ENCODE measurements at regions not wholly inside any gene's neighbourhood (a gene's known extent, or its start where the extent isn't known, plus 50 kb on each side); places are given as distances from the start of the nearest gene placed in this dataset.
"Not testable (repeated sequence)": the region's sequence is repeated elsewhere in the genome, so short reads cannot be mapped to it uniquely, and the experiment has no call there.

DNA sequence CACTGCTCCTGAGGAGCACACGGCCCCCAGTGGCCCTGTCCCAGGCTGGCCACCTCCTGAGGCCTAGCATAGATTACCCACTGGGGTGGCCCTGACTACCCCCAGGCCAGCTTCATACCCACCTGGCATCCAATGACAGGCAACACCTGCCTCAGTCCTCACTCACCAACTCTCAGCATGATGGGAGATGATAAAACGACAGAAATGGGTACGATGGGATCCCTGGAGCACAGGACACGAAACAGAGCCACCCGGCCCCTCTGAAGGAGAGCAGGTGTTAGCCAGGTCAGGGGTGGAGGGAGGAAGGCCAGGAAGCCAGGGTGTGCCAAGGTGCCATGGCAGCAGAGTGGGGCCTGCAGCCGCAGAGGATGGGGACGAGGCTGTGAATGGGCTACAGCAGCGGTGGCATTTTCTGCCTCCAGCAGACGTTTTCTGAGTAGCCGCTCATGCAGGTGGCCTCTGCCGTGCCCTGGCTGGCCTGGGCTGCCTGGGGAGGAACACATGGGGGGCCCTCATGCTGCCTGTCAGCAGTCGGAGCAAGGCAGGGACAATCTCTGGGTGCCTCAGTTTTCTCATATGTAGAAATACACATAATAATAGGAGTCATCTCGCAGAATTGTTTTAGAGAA lies 50.2 kb upstream of the FGF3 start:
- no peak for DNase-seq

DNA sequence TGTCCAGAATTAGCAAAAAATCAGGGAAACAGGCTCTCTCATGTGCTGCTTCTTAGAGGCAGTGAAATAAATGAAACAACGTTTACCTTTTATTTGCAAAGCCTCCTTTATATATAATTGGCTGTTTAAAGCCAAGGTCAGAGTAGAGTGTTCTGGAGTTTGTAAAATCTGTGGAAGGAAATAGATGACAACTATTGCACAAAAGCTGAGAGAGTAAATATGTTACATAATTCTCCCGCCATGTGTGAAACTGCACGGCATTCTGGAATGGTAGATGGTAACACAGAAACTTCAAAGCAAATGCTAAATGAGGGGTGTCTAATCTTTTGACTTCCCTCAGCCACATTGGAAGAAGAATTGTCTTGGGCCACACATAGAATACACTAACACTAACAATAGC lies 51.5 kb upstream of the FGF3 start:
- no peak for DNase-seq

DNA sequence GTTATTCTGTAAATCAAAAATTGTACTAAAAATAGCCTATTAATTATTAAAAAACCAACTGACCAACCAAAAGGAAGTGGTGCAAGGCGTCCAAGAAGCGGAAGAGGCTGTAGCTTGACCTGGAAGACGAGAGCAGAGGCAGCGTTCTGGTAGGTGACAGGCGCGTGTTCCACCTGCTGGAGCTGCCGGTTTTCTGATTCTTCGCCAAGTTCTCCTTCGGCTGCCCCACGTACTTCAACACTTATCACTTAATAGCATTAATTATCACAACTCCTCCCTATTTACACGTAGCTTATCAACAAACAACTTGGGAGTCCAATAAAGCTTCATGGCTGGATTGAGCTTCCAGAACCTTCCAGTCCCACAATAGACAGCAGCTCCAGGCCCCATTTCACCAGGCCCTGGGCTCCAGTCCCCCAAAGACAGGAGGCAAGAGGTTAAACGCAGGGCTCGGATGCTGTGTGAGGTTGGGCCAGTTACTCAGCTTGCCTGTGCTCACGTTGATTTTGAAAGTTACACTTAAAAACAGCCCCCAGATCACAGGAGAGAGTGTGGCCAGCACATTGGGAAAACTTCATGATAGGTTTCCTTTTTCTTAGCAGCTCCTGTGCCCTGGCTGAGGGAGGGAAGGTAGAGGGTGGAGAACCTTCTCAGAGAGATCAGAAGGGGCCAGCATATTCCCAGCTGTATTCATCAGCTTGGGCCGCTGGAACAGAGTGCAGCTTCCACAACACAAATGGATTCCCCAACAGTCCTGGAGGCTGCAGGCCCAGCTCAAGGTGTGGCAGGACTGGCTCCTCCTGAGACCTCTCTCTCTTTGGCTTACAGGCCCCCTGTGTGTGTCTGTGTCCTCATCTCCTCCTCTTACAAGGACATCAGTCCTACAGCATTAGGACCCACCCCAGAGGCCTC lies 54.2 kb upstream of the FGF3 start:
- no peak for DNase-seq

DNA sequence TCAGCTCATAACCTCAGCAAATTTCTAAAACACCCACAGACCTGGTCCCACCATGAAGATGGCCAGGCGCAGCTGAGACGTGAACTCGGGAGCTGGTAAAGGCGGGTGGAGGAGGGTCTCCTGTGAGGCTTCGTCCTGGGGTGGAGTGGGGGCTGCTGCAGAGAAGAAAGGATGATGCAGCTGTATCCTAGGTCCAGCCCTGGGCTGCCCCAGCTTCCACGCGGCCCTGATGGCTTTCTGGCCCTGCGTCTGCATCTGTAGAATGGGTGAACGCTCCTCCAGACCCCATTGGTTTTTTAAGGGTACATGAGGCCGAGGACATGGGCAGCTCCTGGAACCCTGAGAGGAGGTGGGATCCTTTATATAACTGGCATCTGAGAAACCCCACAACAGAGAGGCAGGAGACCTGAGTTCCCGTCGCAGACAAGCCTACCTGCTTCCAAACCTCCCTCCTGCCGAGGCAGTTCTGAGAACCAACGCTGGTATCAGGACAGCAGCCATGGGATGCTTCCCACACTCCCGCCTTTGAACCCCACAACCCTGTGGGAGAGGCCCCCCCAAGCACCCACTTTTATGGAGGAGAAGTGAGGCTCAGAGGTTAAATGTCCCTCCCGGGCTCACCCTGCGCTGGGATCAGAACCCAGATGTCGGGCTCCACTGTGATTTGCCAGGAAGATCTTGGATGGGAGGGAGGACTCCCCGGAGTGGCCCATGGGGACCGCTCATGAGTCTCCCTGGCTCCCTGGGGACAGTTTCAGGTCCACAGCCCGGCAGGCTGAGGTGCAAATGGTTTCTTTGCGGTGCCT lies 55.2 kb upstream of the FGF3 start:
- DNase-seq, result no peak

DNA sequence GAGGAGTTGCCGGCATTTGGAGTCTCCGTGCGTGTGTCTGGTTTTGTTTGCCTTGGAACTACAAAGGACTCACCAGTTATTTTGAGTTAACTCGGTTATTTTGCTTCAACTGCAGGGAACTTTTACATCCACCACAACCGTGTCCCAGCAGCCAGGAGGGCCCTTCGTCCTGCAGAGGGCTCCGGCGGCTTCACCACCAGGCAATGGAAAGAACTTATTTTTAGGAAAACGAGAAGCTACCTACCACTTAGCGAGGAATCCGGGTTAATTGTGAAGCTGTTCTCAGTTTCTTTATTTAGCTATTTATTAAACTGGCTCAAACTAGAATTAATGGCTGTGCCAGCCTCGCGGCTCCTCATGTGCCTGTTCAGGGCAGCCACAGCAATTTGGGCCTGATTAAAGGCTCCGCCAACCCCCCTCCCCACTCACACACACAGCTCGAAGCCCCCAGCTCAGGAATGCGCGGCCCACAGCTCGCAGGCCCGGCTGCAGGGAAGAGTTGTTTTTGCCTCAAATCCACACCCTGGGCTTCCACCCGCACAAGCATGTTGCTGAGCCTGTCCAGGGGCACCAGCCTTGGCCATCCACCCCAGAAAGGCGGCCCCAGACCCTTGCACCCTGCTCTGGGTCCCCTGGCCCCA lies 55.9 kb upstream of the FGF3 start:
- DNase-seq, result no peak

DNA sequence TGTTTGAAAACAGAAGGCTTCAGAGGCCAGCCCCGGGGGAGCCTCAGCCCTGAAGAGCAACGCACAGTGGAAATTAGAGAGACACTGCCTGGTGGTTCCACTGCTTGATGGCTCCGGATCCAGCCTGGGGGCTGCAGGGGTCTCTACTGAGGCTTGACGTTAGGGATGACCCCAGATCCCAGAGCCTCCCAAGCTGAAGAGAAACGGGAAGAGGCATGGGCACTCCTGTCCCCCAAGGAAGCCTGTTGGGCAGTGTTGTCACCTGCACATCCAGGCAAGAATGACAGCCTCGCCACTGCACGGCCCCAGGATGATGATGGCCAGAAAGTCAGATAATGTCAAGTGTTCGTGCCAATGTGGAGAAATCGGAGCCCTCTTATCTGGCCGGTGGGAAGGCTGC lies 56.8 kb upstream of the FGF3 start:
- DNase-seq, result no peak

DNA sequence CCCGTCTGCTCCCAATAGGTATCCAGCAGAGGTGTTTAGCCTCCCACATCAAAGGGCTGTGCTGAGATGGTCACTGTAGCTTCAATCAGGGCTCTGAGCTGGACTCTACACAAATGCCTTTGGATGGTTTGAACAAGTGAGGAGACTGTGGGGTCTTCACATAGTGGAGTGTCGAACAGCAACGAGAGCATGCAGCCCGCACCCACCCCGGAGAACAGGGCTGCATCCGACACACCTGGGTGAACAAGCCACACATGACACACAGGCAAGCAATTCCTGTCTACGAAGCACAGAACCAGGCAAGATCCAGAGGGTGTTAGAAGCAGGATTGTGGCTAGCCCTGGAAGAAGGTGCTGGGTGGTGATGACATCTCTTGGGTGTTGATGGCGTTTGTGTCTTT lies 58.0 kb upstream of the FGF3 start:
- no peak for DNase-seq

DNA sequence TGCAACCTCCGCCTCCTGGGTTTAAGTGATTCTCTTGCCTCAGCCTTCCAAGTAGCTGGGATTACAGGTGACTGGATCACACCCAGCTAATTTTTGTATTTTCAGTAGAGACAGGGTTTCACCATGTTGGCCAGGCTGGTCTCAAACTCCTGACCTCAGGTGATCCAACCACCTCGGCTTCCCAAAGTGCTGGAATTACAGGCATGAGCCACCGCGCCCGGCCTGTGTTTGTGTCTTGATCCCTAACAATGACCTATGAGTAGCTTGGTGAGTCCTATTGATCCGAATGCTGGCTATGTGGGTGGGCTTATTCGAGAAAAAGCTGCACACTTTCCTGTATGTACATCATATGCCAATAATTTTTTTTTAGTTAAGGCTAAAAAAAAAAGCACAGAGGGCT lies 58.5 kb upstream of the FGF3 start:
- DNase-seq, result not testable (repeated sequence)

DNA sequence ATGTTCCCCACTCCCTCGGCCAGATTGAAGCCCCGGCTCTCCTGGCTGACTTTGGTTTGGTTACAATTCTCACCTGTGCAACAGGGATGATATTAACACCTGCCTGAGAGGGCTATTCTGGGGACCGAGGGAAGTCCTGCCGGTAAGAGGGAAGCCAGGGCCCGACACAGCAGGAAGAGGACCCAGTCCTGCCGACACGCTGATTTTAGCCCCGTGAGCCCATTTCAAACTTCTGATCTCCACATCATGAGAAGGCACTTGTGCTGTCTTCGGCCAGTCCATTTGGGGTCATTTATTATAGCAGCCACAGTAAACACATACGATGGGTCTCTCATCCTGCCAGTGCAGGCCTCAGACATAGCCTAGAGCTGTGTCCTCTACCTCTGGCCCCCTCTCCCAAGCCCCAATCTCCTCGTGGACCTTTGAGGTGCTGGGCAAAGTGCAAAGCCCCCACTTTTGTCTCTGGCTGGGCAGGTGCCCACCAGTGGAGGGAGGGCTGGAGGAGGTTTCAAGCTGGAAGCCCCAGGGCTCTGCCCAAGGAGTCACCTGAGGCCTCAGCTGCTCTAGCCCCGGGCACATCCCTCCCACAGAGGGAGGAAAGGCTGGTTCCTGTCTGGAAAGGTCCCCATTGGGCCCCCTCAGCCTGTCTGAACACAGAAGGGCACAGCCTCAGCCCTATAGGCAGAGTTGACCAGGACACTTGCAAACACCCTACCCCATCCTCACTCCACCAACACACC lies 59.1 kb upstream of the FGF3 start:
- no peak for DNase-seq

DNA sequence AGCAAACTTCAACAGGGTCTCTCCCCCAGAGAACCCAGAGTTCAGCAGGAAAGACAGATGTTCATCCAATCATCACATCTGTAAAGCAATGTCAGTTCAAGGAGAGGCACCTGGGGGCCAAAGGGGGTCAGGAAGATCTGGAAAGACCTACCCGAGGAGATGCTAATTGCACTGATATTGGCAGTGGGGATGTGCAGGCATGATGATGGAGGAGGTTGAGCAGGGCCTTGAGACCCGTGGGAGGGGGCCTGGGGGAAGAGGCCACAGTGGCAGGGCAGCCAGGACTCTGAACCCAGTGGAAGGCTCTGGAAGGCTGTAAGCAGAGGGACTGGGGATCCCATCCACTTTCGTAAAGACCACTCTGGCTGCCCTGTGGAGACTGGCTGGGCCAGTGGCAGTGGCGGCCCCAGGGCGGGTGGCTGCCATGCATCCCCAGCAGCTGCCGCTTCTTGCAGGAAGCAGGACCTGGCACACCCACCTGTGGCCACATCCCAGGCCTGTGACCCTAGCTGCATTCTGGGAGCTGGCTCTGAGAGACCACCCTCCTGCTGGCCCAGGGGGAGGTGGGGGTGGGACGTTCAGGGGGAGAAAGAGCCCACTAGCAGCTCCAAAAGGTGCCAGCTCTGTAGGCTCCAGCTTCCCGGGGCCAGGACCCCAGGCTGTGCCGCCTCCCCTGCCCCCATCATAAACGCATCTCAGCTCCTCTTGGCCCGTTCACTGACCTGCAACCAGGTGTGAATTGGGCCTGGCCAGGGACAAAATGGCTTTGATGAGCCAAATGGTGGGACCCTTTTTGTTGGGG lies 59.9 kb upstream of the FGF3 start:
- DNase-seq, result no peak

DNA sequence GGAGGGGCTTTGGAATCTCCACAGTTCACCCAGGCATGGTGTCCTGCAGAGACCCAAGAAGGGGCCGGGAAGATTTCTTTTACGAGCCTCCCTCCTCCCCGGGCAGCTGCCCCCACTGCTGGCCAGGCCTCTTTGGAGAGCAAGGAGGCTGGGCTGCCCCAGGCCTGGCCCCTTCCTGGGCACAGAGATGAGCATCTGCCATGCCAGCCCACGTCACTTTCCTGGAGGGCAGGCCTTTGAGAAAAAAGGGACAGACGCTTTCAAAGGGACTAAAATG lies 60.5 kb upstream of the FGF3 start:
- no peak for DNase-seq

DNA sequence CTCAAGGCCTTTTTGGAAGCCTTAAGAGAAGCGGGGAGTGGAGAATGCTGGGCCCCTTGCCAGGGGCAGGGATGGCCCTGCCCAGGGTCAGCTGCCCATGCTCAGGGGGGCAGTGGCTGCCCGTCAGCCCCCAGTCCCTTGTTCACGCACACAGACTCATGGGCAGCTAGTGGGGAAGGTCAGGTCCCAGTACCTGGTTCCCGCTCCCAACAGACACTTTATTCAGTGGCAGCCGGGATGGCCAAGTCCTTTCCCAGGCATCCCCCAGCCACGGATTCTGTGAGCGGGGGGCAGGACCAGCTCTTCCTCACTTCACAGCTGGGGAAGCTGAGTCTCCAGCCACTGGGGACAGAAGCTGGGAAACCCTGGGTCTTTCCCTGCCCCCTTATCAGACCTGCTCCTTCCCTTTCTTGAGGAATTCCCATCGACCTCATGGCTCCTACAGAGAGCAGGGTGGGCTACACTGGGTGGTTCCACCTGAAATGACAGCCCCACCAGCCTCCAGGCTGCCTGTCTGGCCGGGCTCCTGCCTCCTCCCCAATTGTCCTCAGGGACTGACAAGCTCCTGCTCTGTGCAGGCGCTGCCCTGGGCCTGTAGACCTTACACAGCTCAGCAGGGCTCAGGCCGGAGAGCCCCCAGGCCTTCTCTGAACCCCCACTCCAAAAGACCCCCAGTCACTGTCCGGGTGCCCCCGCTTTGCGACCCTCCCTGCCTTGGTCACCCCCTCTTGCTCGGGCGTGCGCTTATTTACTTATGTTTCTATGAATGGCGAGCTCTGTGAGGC lies 61.0 kb upstream of the FGF3 start:
- no peak for DNase-seq

DNA sequence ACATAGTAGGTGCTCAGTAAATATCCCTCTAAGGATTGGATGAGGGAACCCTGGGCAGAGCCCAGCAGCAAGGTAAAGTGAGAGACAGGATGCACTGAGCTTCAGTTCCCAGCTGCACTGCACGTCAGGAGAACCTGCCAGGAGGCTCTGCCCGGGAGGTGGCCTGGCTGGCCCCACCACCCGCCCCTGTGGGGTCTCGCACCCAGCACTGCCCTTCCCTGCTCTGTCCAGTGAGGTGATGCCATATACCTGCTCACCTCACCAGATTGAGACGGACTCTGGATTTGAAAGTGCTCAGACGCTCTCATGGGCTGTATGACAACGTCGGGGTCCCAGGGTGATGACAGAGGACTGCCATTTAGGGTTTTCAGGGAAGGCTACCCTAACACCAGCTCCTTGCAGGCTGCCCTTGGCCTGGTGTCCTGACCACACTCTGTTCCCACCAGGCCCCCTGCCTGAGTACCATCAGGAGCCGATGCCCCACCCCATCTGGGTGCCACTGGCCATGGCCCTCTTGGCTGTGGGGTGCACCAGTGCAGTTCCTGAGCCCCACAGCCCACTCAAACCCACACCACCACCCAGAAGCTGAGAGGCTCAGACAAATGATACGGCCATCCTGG lies 61.7 kb upstream of the FGF3 start:
- DNase-seq, result no peak

DNA sequence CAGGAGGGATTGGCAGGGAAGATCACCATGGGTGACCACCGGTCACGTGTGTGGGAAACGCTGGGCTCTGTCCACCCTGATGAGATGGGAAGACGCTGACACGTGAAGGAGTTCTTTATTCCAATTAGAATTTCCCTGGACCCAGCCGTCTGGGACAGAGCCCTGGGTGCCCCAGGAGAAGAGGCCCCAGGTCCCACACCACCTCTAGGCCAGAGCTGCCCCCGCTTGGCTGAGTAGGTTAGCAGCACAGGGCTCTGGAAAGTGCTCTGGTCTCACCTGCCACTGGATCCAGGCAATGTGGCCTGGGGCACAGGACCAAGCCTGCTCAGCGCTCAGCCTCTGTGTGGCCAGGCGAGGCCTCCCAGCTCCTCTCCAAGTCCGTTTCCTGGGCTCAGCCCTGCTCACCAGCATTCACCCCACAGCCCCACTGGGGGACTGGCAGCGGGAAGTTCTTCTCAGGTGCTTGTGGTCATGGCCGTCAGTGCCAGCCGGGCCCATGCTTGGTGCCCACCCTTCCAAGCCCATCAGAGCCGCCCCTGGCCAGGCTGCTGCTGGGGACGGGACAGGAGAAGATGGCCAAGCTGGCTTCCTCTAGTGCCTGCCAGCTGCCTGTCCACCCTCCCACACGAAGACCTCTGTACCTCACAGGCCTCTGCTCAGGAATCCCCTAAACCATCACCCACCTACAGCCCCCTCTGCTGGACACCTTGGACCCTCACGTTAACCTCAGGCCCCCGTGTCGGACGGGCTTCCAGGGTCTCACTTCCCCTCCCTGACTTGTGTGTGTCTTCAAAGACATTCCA lies 62.5 kb upstream of the FGF3 start:
- DNase-seq, result no peak

DNA sequence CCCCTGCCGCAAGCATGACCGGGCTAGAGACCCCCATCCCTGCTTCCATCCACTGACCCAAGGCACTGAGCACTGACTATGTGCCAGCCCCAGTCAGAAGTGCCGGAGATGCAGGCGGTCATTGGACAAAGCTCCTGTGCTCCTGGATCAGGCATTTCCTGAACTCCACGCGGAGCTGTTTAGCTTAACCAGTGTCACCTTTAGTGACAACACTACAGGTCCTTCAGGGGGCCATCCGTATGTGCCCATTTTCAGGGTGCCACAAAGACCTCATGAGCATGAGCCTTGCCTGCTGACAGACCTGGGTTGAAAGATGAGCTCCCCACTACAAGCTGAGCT lies 63.0 kb upstream of the FGF3 start:
- no peak for DNase-seq

DNA sequence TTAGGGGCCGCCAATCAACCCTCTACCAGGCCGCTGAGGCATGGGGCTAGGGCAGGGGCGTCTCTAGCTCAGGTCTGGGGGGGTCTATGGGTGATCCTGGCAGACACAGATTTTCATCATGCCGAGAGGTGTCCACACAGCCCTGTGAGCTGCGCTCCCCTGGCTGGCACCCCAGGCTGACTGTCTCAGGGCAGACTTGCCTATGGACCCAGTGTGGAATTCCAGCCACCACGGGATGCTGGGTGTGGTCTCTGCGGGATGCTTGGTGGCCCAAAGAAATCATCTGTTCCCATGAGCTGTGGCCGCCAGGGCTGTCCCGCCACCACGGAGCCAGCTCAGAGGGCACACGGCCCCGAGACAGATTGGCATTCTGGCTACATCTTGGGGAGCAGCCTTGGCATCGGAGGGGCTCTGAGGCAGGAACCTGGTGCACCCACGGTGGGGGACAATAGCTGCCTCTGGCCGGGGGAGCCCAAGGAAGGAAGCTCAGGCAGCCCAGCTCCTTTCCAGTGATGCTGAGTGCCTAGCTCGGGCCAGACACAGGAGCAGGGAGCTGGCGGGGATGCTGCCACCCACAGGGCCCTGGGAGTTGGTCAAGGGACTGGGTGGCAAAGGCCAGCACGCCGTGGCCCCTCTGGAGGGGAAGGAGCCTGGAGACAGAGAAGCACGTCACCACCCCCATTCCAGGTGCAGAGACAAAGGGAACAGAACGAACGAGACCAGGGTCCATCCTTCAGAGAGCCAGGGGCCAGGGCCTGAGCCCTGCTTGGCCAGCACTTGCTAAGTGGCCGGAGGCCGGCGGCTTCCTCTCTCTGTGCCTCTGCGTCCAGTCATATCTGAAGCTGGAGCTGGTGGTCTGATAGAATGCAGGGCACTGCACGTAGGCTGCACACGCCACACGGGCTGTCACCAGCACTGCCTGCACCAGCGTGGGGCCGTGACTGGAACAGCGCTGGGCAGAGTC lies 64.4 kb upstream of the FGF3 start:
- DNase-seq, result no peak

DNA sequence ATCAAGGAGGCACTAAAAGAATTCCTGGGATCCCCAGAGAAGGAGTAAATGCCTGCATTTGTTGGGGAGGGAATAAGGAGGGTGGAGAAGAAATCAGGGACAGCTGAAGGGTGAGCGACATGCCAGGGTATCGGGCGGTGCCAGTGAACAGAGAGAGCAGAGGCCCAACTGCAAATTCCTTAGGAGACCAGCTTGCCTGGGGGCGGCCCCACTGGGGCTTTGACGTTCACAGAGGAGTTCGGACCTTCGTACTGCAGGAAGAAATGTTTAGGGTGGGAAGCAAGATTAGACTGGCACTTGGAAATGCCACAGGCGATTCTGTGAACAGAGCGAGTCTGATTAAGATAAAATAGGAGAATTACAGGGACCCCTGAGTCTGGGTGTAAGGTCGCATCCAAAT lies 65.1 kb upstream of the FGF3 start:
- DNase-seq, result no peak

DNA sequence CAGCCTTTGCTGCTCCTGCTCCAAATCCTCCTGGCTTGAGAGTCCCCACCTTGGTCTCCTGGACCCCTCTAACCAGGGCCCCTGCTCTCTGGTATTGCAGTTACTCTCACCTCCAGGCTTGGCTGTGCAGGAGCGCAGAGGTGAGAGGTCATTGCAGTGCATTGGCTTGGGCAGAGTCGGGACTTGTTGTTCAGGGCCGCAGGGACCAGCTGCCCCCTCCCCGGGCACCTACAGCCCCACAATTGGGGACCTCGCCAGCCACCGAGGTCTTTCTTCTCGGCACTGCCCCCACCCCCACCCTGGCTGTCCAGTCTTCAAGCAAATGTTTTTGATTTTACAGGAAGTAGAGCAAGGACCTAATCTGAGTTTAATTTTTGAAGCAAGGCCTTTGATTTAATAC lies 65.5 kb upstream of the FGF3 start:
- DNase-seq, result no peak

DNA sequence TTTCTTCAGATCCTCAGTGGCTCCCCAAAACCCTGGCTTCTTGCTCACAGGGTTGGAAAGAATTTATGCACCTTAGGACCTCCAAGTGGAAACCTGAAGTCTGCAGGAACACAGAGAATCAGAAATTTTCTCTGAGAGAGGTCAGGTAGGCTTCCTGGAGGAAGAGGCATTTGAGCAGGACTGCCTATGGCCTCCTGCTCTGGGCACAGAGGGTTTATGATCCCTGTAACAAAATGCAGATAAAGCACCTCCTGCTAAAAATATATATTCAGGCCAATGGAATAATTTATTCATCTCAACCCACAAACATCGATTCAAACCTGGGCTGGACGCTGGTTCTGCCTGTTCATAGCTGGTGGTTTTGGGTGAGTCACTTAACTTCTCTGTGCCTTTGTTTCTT lies 68.1 kb upstream of the FGF3 start:
- DNase-seq, result no peak

Measured in NCI-H1048 (cell line).